OCI-LY1 (cell line): ENCODE measurements at regions not wholly inside any gene's neighbourhood (a gene's known extent, or its start where the extent isn't known, plus 50 kb on each side); places are given as distances from the start of the nearest gene placed in this dataset.

ENCODE experiments used
- H2AFZ ChIP-seq: fragments of 200-600 bp; sonication (generic), shearing (Covaris generic); 2 replicates; pipeline ENCODE4 v1.6.0; 2014; ENCODE audit warnings: antibody characterized with exemption, mild to moderate bottlenecking, low read length
- H3F3A ChIP-seq: fragments of 200-600 bp; sonication (generic), shearing (Covaris generic); 2 replicates; pipeline ENCODE4 v1.6.0; 2014; ENCODE audit warnings: mild to moderate bottlenecking, antibody characterized with exemption, low read length, moderate library complexity; ENCODE audit not compliant: insufficient read depth
- H3K27ac ChIP-seq: fragments of 200-600 bp; sonication (generic); 2 replicates; pipeline ENCODE4 v1.5.1; 2014; ENCODE audit warnings: low read length, mixed run types, mild to moderate bottlenecking, low read depth; ENCODE audit not compliant: poor library complexity, severe bottlenecking
- H3K27me3 ChIP-seq: fragments of 200-600 bp; sonication (generic); 2 replicates; pipeline ENCODE4 v1.6.0; 2014; ENCODE audit warnings: antibody characterized with exemption, mild to moderate bottlenecking, low read length, moderate library complexity; ENCODE audit not compliant: insufficient read depth
- H3K36me3 ChIP-seq: fragments of 200-600 bp; sonication (generic); 2 replicates; pipeline ENCODE4 v1.6.1; 2014; ENCODE audit warnings: mild to moderate bottlenecking, antibody characterized with exemption, low read length, moderate library complexity, mixed read lengths; ENCODE audit not compliant: insufficient read depth
- H3K4me1 ChIP-seq: fragments of 200-600 bp; sonication (generic); 2 replicates; pipeline ENCODE4 v1.5.1; 2014; ENCODE audit warnings: mild to moderate bottlenecking, low read length, moderate library complexity; ENCODE audit not compliant: insufficient read depth, severe bottlenecking
- H3K4me2 ChIP-seq: fragments of 200-600 bp; sonication (generic), shearing (Covaris generic); 2 replicates; pipeline ENCODE4 v1.6.1; 2014; ENCODE audit warnings: low read length
- H3K4me3 ChIP-seq: fragments of 200-600 bp; sonication (generic); 2 replicates; pipeline ENCODE4 v1.5.1; 2014; ENCODE audit warnings: low read length, low read depth, mild to moderate bottlenecking, mixed read lengths; ENCODE audit not compliant: poor library complexity, severe bottlenecking
- H3K79me2 ChIP-seq: fragments of 200-600 bp; shearing (Covaris generic); 2 replicates; pipeline ENCODE4 v1.6.1; 2016; ENCODE audit warnings: mixed run types, low read length, mixed read lengths; ENCODE audit not compliant: insufficient read depth
- H3K9ac ChIP-seq: fragments of 200-600 bp; sonication (generic), shearing (Covaris generic); 2 replicates; pipeline ENCODE4 v1.6.1; 2014; ENCODE audit warnings: mild to moderate bottlenecking, low read length, mixed read lengths
- H3K9me2 ChIP-seq: fragments of 200-600 bp; sonication (generic), shearing (Covaris generic); 2 replicates; pipeline ENCODE4 v1.6.1; 2014; ENCODE audit warnings: low read depth, mild to moderate bottlenecking, low read length, mixed read lengths
- H3K9me3 ChIP-seq: fragments of 200-600 bp; shearing (Covaris generic); 2 replicates; pipeline ENCODE4 v1.6.1; 2014; ENCODE audit warnings: low read length, mixed read lengths
- H4K20me1 ChIP-seq: fragments of 200-600 bp; sonication (generic), shearing (Covaris generic); 2 replicates; pipeline ENCODE4 v1.6.0; 2016; ENCODE audit warnings: mild to moderate bottlenecking, low read length; ENCODE audit not compliant: insufficient read depth
- CTCF ChIP-seq: fragments of 200-600 bp; sonication (generic), shearing (Covaris generic); IDR thresholded peaks from 2 replicates; pipeline ENCODE4 v1.5.1; 2017; ENCODE audit warnings: mild to moderate bottlenecking, antibody characterized with exemption, low read length, moderate library complexity, mixed read lengths
- EZH2 ChIP-seq: fragments of 200-600 bp; sonication (generic), shearing (Covaris generic); IDR thresholded peaks from 2 replicates; pipeline ENCODE4 v1.8.0; 2017; ENCODE audit warnings: borderline replicate concordance, mixed run types, mild to moderate bottlenecking, antibody characterized with exemption, low read length, moderate library complexity, mixed read lengths

- Histone ChIP-seq H3K4me1 (no peaks in the 10 kb centered on the region), H3K36me3 (no peaks in the 10 kb centered on the region), H3K4me3 (no peak overlapping the region), H3K4me2 (no peak overlapping the region), H4K20me1 (no peaks in the 10 kb centered on the region), H2AFZ (0 out of 2 replicates have a peak overlapping the region, but pooled peaks have one; percentile 35), H3K27me3 (no peaks in the 10 kb centered on the region), H3K79me2 (no peaks in the 10 kb centered on the region), H3K27ac (no peak overlapping the region), H3F3A (no peaks in the 10 kb centered on the region), H3K9me3 (no peaks in the 10 kb centered on the region), H3K9ac (no peak overlapping the region), H3K9me2 (no peaks in the 10 kb centered on the region)
- no peak for TF ChIP-seq EZH2
Observed at GRCh38 chr2:145402706-145403277, 882.9 kb upstream of the ZEB2 start.

GRCh38 chr2:145399131-145399530 lies 879.2 kb upstream of the ZEB2 start:
- H3K4me3 ChIP-seq: no peak overlapping the region
- no peak overlapping the region for H3K27ac ChIP-seq
- H3K9me2 ChIP-seq: no peaks in the 10 kb centered on the region
- H3F3A ChIP-seq: no peaks in the 10 kb centered on the region
- no peaks in the 10 kb centered on the region for H4K20me1 ChIP-seq
- no peaks in the 10 kb centered on the region for H3K79me2 ChIP-seq
- H3K4me2 ChIP-seq: no peak overlapping the region
- H3K27me3 ChIP-seq: no peaks in the 10 kb centered on the region
- H3K36me3 ChIP-seq: no peaks in the 10 kb centered on the region
- no peaks in the 10 kb centered on the region for H3K4me1 ChIP-seq
- H3K9me3 ChIP-seq: peaks cover 5% of the 10 kb centered on the region; the same call in 1 of the 2 replicates
- TF ChIP-seq EZH2 (no peak), CTCF (no peak)
- no peak overlapping the region for H2AFZ ChIP-seq
- no peak overlapping the region for H3K9ac ChIP-seq

GRCh38 chr2:145394181-145394580 lies 874.3 kb upstream of the ZEB2 start:
- H3F3A ChIP-seq: no peaks in the 10 kb centered on the region
- H3K9ac ChIP-seq: no peak overlapping the region
- H2AFZ ChIP-seq: peak overlapping the region; percentile 49; the same call in 1 of the 2 replicates
- H3K4me3 ChIP-seq: no peak overlapping the region
- no peaks in the 10 kb centered on the region for H3K27me3 ChIP-seq
- H3K9me2 ChIP-seq: no peaks in the 10 kb centered on the region
- no peaks in the 10 kb centered on the region for H4K20me1 ChIP-seq
- H3K4me2 ChIP-seq: no peak overlapping the region
- H3K4me1 ChIP-seq: no peaks in the 10 kb centered on the region
- no peak overlapping the region for H3K27ac ChIP-seq
- no peaks in the 10 kb centered on the region for H3K79me2 ChIP-seq
- TF ChIP-seq EZH2 (no peak), CTCF (no peak)
- H3K9me3 ChIP-seq: peaks cover 5% of the 10 kb centered on the region; the same call in 1 of the 2 replicates
- H3K36me3 ChIP-seq: no peaks in the 10 kb centered on the region

GRCh38 chr2:145386973-145387372 lies 867.1 kb upstream of the ZEB2 start:
- Histone ChIP-seq H3K4me2 (no peak overlapping the region), H3K4me1 (no peaks in the 10 kb centered on the region), H3K27ac (no peak overlapping the region), H3K4me3 (no peak overlapping the region), H3K36me3 (no peaks in the 10 kb centered on the region), H3K9ac (no peak overlapping the region), H4K20me1 (no peaks in the 10 kb centered on the region), H2AFZ (no peak overlapping the region), H3K9me3 (no peaks in the 10 kb centered on the region), H3K9me2 (no peaks in the 10 kb centered on the region), H3F3A (no peaks in the 10 kb centered on the region), H3K27me3 (no peaks in the 10 kb centered on the region), H3K79me2 (no peaks in the 10 kb centered on the region)
- no peak for TF ChIP-seq CTCF
